Caco-2 (cell line): ENCODE measurements at regions not wholly inside any gene's neighbourhood (a gene's known extent, or its start where the extent isn't known, plus 50 kb on each side); places are given as distances from the start of the nearest gene placed in this dataset.

Experiments used
- BruUV-seq: library from RNA; stranded (reverse); fragments of 400-500 nt; replicated peaks from 2 replicates; lab custom pipeline; 2021; lab: Mats Ljungman, UMichigan
- CTCF ChIA-PET: fragments of 300-600 bp; sonication (Branson Sonifier 250); formaldehyde crosslinking; loops from one replicate; lab custom pipeline; 2022; ENCODE audit warnings: antibody characterized with exemption; lab: Charles Lee
- POLR2A ChIA-PET: fragments of 300-600 bp; sonication (Branson Sonifier 250); formaldehyde crosslinking; loops from one replicate; lab custom pipeline; 2022; ENCODE audit warnings: antibody characterized with exemption; lab: Charles Lee
- DNase-seq, 2 experiments: peaks; one replicate each; pipeline versions ENCODE4 v3.0.0 to v3.0.0-alpha.2; 2020 to 2022
- H3K27me3 ChIP-seq: replicated peaks from 2 replicates; pipeline ENCODE4 v1.6.0; 2011; ENCODE audit warnings: low read length; ENCODE audit not compliant: control insufficient read depth, insufficient read depth
- H3K36me3 ChIP-seq: 2 replicates; pipeline ENCODE4 v1.5.1; 2011; ENCODE audit warnings: low read length; ENCODE audit not compliant: control insufficient read depth, insufficient read depth
- H3K4me1 ChIP-seq: fragments of 250-450 bp; sonication (Bioruptor Pico); 2 replicates; pipeline ENCODE4 v1.5.1; 2020; ENCODE audit warnings: mild to moderate bottlenecking
- H3K4me3 ChIP-seq: 2 replicates; pipeline ENCODE4 v1.5.1; 2011; ENCODE audit warnings: low read depth, mild to moderate bottlenecking, control low read depth, low read length
- H3K9me3 ChIP-seq: fragments of 250-450 bp; sonication (Bioruptor Pico); 2 replicates; pipeline ENCODE4 v1.5.1; 2020; ENCODE audit warnings: mild to moderate bottlenecking, moderate library complexity
- H3K27ac Mint-ChIP-seq: one replicate; pipeline ENCODE4 v1.8.0; 2022; ENCODE audit warnings: mixed read lengths; ENCODE audit not compliant: unreplicated experiment
- H3K27me3 Mint-ChIP-seq: one replicate; pipeline ENCODE4 v1.8.0; 2022; ENCODE audit warnings: mixed read lengths; ENCODE audit not compliant: insufficient read depth, unreplicated experiment
- H3K36me3 Mint-ChIP-seq: one replicate; pipeline ENCODE4 v1.8.0; 2022; ENCODE audit warnings: mild to moderate bottlenecking, mixed read lengths; ENCODE audit not compliant: insufficient read depth, unreplicated experiment
- H3K4me1 Mint-ChIP-seq: one replicate; pipeline ENCODE4 v1.8.0; 2022; ENCODE audit warnings: low read depth, mixed read lengths; ENCODE audit not compliant: unreplicated experiment
- H3K4me3 Mint-ChIP-seq: one replicate; pipeline ENCODE4 v1.8.0; 2022; ENCODE audit warnings: mild to moderate bottlenecking, moderate library complexity, mixed read lengths; ENCODE audit not compliant: unreplicated experiment
- H3K9me3 Mint-ChIP-seq: one replicate; pipeline ENCODE4 v1.8.0; 2022; ENCODE audit warnings: mixed read lengths; ENCODE audit not compliant: unreplicated experiment
- CTCF ChIP-seq, 2 experiments: fragments of 200-600 bp in 1 of 2; IDR thresholded peaks; 1 replicate in 1 of 2; 2 replicates in 1 of 2; pipeline versions ENCODE4 v1.5.1 to v1.8.0; 2011 to 2022; ENCODE audit warnings: antibody characterized with exemption in 1 of 2, control low read depth in 1 of 2, inconsistent platforms in 1 of 2, low read depth in 1 of 2, low read length in 1 of 2, mild to moderate bottlenecking in 1 of 2, moderate library complexity in 1 of 2; ENCODE audit not compliant: insufficient read depth in 1 of 2, severe bottlenecking in 1 of 2, unreplicated experiment in 1 of 2
- intact Hi-C: fragments of 100-400 bp; cut with micrococcal nuclease; formaldehyde crosslinking; loops from one replicate; pipeline ENCODE4 v1.10.0; 2022; ENCODE audit not compliant: unreplicated experiment

- no peaks in the 10 kb centered on the region for H3K4me1 ChIP-seq
- DNase-seq = peak; percentile 77 to 87
- H3K4me3 ChIP-seq = no peak overlapping the region
- Mint-ChIP-seq H3K36me3 (no peaks in the 10 kb centered on the region), H3K27me3 (peaks cover 3% of the 10 kb centered on the region), H3K4me1 (no peaks in the 10 kb centered on the region), H3K4me3 (no peak overlapping the region), H3K27ac (no peak overlapping the region), H3K9me3 (peaks cover 15% of the 10 kb centered on the region)
- TF ChIP-seq CTCF (IDR thresholded peaks at IDR 0.05; ENCODE audit: insufficient read depth in 1 of 2, low read depth in 1 of 2, low read length in 1 of 2, severe bottlenecking in 1 of 2, unreplicated experiment in 1 of 2) = peak; percentile 93
- H3K9me3 ChIP-seq = no peaks in the 10 kb centered on the region
- ChIA-PET POLR2A (no interaction called here), CTCF (interaction anchor here (3.1 to 3.2 kb wide), 2 partner anchors 89 to 144 kb away, joined by 20 to 21 read pairs; no protein-coding TSS in a partner anchor)
- H3K27me3 ChIP-seq = no peaks in the 10 kb centered on the region
- no TSS peak for BruUV-seq
- intact Hi-C loops = loop anchor here (1.0 to 5.0 kb wide), 3 partner anchors 145 to 222 kb away; no protein-coding TSS in a partner anchor
- no peaks in the 10 kb centered on the region for H3K36me3 ChIP-seq
Measured at GRCh38 chr1:201703621-201704438, 125.1 kb upstream of the IPO9 start.

- H3K9me3 ChIP-seq = no peaks in the 10 kb centered on the region
- CTCF ChIA-PET = interaction anchor here (1.4 to 3.2 kb wide), 3 partner anchors 83 to 145 kb away, joined by 3 to 21 read pairs (median 20); no protein-coding TSS in a partner anchor
- no peaks in the 10 kb centered on the region for H3K4me1 ChIP-seq
- POLR2A ChIA-PET = no interaction called here
- Mint-ChIP-seq H3K9me3 (peaks cover 15% of the 10 kb centered on the region), H3K27me3 (peaks cover 3% of the 10 kb centered on the region), H3K36me3 (no peaks in the 10 kb centered on the region), H3K4me1 (no peaks in the 10 kb centered on the region), H3K27ac (no peak overlapping the region), H3K4me3 (no peak overlapping the region)
- DNase-seq = no peak
- H3K36me3 ChIP-seq = no peaks in the 10 kb centered on the region
- intact Hi-C loops = loop anchor here (1.0 to 5.0 kb wide), 3 partner anchors 145 to 222 kb away; no protein-coding TSS in a partner anchor
- no peak overlapping the region for H3K4me3 ChIP-seq
- no peaks in the 10 kb centered on the region for H3K27me3 ChIP-seq
- no peak for TF ChIP-seq CTCF (IDR thresholded peaks at IDR 0.05; ENCODE audit: insufficient read depth in 1 of 2, low read depth in 1 of 2, low read length in 1 of 2, severe bottlenecking in 1 of 2, unreplicated experiment in 1 of 2)
- no TSS peak for BruUV-seq
Measured at GRCh38 chr1:201704439-201704792, 124.5 kb upstream of the IPO9 start.

GRCh38 chr1:201705389-201705788, 123.6 kb upstream of the IPO9 start:
- no peak overlapping the region for H3K4me3 ChIP-seq
- no peaks in the 10 kb centered on the region for H3K4me1 ChIP-seq
- no peaks in the 10 kb centered on the region for H3K36me3 ChIP-seq
- no peak for TF ChIP-seq CTCF (IDR thresholded peaks at IDR 0.05; ENCODE audit: insufficient read depth in 1 of 2, low read depth in 1 of 2, low read length in 1 of 2, severe bottlenecking in 1 of 2, unreplicated experiment in 1 of 2)
- H3K9me3 ChIP-seq = no peaks in the 10 kb centered on the region
- no peak overlapping the region for H3K27ac Mint-ChIP-seq
- BruUV-seq = no TSS peak
- H3K4me3 Mint-ChIP-seq = no peak overlapping the region
- peaks cover 15% of the 10 kb centered on the region for H3K9me3 Mint-ChIP-seq
- DNase-seq = no peak
- intact Hi-C loops = no loop called here
- no peaks in the 10 kb centered on the region for H3K27me3 ChIP-seq
- CTCF ChIA-PET = interaction anchor here (1.4 to 3.2 kb wide), 3 partner anchors 82 to 146 kb away, joined by 3 to 21 read pairs (median 20); no protein-coding TSS in a partner anchor
- peaks cover 3% of the 10 kb centered on the region for H3K27me3 Mint-ChIP-seq
- H3K36me3 Mint-ChIP-seq = no peaks in the 10 kb centered on the region
- no peaks in the 10 kb centered on the region for H3K4me1 Mint-ChIP-seq
- POLR2A ChIA-PET = no interaction called here
